Liver (tissue), 8 donors: ENCODE measurements at regions not wholly inside any gene's neighbourhood (a gene's known extent, or its start where the extent isn't known, plus 50 kb on each side); places are given as distances from the start of the nearest gene placed in this dataset.

Source experiments
- DNase-seq: peaks from one replicate; pipeline ENCODE4 v3.0.0-alpha.2; 2017; ENCODE audit warnings: low spot score
- H3K27ac ChIP-seq, 2 donors: one replicate each; pipeline ENCODE4 v1.7.0; 2013; ENCODE audit warnings: inconsistent platforms in 2 of 2, low read length in 2 of 2, control low read depth in 1 of 2, low read depth in 1 of 2, mild to moderate bottlenecking in 1 of 2
- H3K27me3 ChIP-seq, 4 donors: one replicate each; pipeline versions ENCODE4 v1.6.1 to v1.7.0; 2013; ENCODE audit warnings: low read length in 3 of 4, inconsistent platforms in 1 of 4, mild to moderate bottlenecking in 1 of 4, moderate library complexity in 1 of 4; ENCODE audit not compliant: control insufficient read depth in 4 of 4, insufficient read depth in 4 of 4
- H3K36me3 ChIP-seq, 4 donors: one replicate each; pipeline versions ENCODE4 v1.6.1 to v1.7.0; 2013; ENCODE audit warnings: low read length in 3 of 4, mild to moderate bottlenecking in 3 of 4, low read depth in 1 of 4, moderate library complexity in 1 of 4; ENCODE audit not compliant: control insufficient read depth in 4 of 4, insufficient read depth in 3 of 4
- H3K4me1 ChIP-seq, 4 donors: one replicate each; pipeline versions ENCODE4 v1.6.1 to v1.7.0; 2013; ENCODE audit warnings: low read length in 3 of 4, mild to moderate bottlenecking in 3 of 4, moderate library complexity in 1 of 4; ENCODE audit not compliant: control insufficient read depth in 4 of 4, insufficient read depth in 4 of 4
- H3K4me3 ChIP-seq, 3 donors: one replicate each; pipeline versions ENCODE4 v1.6.1 to v1.7.0; 2013; ENCODE audit warnings: low read length in 3 of 3, control low read depth in 1 of 3, low read depth in 1 of 3, mild to moderate bottlenecking in 1 of 3
- H3K9ac ChIP-seq, 2 donors: one replicate each; pipeline ENCODE4 v1.7.0; 2013; ENCODE audit warnings: low read length in 2 of 2, mild to moderate bottlenecking in 2 of 2, moderate library complexity in 2 of 2, control low read depth in 1 of 2, low read depth in 1 of 2
- H3K9me3 ChIP-seq, 4 donors: one replicate each; pipeline versions ENCODE4 v1.6.1 to v1.7.0; 2013; ENCODE audit warnings: low read length in 3 of 4; ENCODE audit not compliant: control insufficient read depth in 4 of 4
- CTCF ChIP-seq: fragments of 150-350 bp; IDR thresholded peaks from 2 replicates; pipeline ENCODE4 v1.5.1; 2017; ENCODE audit warnings: improper control_type of control experiment, low read depth, low read length; ENCODE audit not compliant: missing input control
- FOXA1 ChIP-seq: IDR thresholded peaks from 2 replicates; pipeline ENCODE4 v1.6.1; 2016; ENCODE audit warnings: antibody characterized with exemption
- HNF4G ChIP-seq: IDR thresholded peaks from 2 replicates; pipeline ENCODE4 v1.6.1; 2016; ENCODE audit warnings: antibody characterized with exemption
- JUND ChIP-seq, 2 donors: IDR thresholded peaks; 2 replicates each; pipeline ENCODE4 v1.6.1; 2016; ENCODE audit warnings: antibody characterized with exemption in 2 of 2
- NR2F2 ChIP-seq: IDR thresholded peaks from 2 replicates; pipeline ENCODE4 v1.6.1; 2016; ENCODE audit warnings: antibody characterized with exemption
- RAD21 ChIP-seq, 2 donors: IDR thresholded peaks; 2 replicates each; pipeline ENCODE4 v1.6.1; 2016; ENCODE audit warnings: antibody characterized with exemption in 2 of 2, mild to moderate bottlenecking in 2 of 2
- RXRA ChIP-seq, 2 donors: IDR thresholded peaks; 2 replicates each; pipeline ENCODE4 v1.6.1; 2017 to 2018; ENCODE audit warnings: antibody characterized with exemption in 2 of 2, mild to moderate bottlenecking in 1 of 2
- WGBS: extraction: QIAGEN DNeasy Blood & Tissue Kit; methylation state at CpG from one replicate; pipeline ENCODE4 v1.1.7; 2013; 5-methylcytosine and 5-hydroxymethylcytosine counted together
- TF ChIP-seq, protein P1 (sequence below): IDR thresholded peaks from 2 replicates; pipeline ENCODE4 v1.6.1; 2016; ENCODE audit warnings: antibody characterized with exemption
- TF ChIP-seq, protein P2 (sequence below): IDR thresholded peaks from 2 replicates; pipeline ENCODE4 v1.6.1; 2016; ENCODE audit warnings: antibody characterized with exemption, mild to moderate bottlenecking
- donor health status: healthy.
- donor health status: healthy.
- donor health status: healthy.
- donor health status: healthy.
- donor health status: healthy.

DNA sequence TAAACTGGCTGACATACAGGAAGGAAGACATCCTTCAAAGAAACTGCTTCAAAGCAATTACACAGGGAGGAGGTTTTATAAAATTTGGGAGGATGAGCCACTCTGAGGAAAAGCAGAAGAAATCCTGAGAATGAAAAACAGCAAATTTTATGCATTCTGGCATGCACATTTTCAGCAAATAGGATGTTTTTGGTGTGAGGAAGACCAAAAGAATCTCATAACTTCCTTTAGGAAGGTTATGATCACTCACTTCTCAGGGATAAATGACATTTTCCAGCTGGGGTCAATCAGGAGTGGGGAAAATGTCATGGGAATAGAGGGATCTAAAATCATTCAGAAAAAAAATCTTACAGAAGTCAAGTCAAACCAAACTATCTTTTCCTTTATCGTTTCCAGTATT lies 371.7 kb upstream of the CNTN6 start (continued):
- no peak for TF ChIP-seq CTCF
- TF ChIP-seq, protein P1, sequence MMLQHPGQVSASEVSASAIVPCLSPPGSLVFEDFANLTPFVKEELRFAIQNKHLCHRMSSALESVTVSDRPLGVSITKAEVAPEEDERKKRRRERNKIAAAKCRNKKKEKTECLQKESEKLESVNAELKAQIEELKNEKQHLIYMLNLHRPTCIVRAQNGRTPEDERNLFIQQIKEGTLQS, result no peak

DNA sequence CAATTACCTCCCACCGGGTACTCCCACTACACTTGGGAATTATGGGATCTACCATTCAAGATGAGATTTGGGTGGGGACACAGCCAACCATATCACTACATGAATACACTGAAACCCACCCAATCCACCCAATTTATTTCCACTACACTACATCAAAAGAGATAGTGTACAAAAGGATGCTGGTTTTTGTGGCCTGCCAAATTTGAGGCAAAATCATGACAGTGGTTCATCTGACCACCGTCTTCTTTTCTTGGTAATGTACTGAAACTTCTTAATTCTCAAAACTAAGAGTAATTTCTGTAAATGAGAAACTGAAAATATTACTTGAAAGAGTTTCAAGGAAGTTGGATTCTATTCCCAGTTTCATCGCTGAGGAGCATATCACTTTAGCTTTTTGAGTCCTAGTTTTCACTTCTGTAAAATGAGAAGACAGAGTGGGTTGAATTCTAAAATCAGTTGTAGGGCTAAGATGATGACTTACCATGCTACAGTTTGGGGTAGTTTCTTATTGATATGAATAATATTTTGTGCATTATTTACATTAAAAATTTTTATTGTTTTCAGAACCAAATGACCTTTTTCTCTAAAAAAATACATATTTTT lies 360.4 kb upstream of the CNTN6 start:
- no peak for DNase-seq
- H3K27me3 ChIP-seq, result no peaks in the 10 kb centered on the region
- H3K27ac ChIP-seq, result no peak overlapping the region
- no peak for TF ChIP-seq RXRA (IDR thresholded peaks at IDR 0.05)
- H3K36me3 ChIP-seq, result no peaks in the 10 kb centered on the region
- no peaks in the 10 kb centered on the region for H3K4me1 ChIP-seq
- H3K4me3 ChIP-seq, result no peak overlapping the region
- H3K9me3 ChIP-seq, result no peaks in the 10 kb centered on the region
- 78% methylated on average over 3 of the region's 3 CpGs for WGBS
- H3K9ac ChIP-seq, result no peak overlapping the region

DNA sequence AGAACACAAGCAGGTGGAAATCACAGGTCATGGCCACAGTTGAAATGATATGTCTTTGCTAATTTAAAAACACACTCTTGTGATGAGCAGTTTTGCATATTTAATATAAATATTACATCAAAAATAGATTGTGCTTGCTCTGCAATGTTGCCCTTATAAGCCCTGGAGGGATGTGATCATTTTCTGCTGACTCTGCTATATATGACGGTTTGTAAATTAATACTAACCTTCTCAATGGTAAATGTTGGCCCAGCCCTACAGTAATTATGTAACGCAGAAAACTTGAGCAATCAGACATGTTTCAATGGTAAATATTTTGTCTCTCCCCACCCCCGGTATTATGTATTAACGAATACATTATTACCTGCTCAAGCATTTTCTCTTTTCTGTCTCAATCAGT lies 359.5 kb upstream of the CNTN6 start:
- TF ChIP-seq JUND (IDR thresholded peaks at IDR 0.05) (no peak), CTCF (no peak), HNF4G (no peak), FOXA1 (no peak), RAD21 (IDR thresholded peaks at IDR 0.05) (no peak), NR2F2 (no peak)
- TF ChIP-seq, protein P1, result no peak
- TF ChIP-seq, protein P2, sequence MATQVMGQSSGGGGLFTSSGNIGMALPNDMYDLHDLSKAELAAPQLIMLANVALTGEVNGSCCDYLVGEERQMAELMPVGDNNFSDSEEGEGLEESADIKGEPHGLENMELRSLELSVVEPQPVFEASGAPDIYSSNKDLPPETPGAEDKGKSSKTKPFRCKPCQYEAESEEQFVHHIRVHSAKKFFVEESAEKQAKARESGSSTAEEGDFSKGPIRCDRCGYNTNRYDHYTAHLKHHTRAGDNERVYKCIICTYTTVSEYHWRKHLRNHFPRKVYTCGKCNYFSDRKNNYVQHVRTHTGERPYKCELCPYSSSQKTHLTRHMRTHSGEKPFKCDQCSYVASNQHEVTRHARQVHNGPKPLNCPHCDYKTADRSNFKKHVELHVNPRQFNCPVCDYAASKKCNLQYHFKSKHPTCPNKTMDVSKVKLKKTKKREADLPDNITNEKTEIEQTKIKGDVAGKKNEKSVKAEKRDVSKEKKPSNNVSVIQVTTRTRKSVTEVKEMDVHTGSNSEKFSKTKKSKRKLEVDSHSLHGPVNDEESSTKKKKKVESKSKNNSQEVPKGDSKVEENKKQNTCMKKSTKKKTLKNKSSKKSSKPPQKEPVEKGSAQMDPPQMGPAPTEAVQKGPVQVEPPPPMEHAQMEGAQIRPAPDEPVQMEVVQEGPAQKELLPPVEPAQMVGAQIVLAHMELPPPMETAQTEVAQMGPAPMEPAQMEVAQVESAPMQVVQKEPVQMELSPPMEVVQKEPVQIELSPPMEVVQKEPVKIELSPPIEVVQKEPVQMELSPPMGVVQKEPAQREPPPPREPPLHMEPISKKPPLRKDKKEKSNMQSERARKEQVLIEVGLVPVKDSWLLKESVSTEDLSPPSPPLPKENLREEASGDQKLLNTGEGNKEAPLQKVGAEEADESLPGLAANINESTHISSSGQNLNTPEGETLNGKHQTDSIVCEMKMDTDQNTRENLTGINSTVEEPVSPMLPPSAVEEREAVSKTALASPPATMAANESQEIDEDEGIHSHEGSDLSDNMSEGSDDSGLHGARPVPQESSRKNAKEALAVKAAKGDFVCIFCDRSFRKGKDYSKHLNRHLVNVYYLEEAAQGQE, result no peak
- Histone ChIP-seq H3K27ac (no peak overlapping the region), H3K4me3 (no peak overlapping the region), H3K9me3 (no peaks in the 10 kb centered on the region), H3K27me3 (no peaks in the 10 kb centered on the region), H3K9ac (no peak overlapping the region), H3K36me3 (no peaks in the 10 kb centered on the region), H3K4me1 (no peaks in the 10 kb centered on the region)
- no peak for DNase-seq
- 76% methylated on average over 4 of the region's 4 CpGs for WGBS
